SKM-1 (cell line): ENCODE measurements at regions not wholly inside any gene's neighbourhood (a gene's known extent, or its start where the extent isn't known, plus 50 kb on each side); places are given as distances from the start of the nearest gene placed in this dataset.

Experiments
- DNase-seq: peaks from one replicate; lab custom pipeline; 2025; ENCODE audit not compliant: unreplicated experiment; lab: John Stamatoyannopoulos, UW

DNA sequence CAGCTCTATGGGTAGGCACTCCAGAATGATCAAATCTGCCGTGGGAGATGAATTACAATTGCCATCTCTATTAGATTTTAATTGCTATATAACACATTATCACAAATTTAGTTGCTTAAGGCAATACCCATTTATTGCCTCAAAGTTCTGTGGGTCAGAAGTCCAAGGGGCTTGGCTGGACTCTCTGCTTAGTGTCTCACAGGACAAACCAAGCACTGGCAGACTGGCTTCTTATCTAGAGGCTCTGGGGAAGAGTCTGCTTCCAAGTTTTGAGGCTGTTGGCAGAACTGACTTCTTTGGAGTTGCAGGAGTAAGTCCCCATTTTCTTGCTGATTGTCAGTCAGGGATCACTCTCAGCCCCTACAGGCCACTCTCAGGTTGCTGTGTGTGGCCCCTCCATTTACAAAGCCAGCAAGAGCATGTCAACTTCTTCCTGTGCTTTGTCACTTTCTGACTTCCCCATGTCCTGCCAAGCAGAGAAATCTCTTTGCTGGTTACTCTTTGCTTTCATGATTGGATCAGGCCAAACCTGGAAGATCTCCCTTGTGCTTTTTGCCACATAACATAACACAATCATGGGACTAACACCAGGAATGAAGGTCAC lies 93.5 kb upstream of the PRICKLE2 start:
- no peak for DNase-seq

- no peak for DNase-seq
Measured at GRCh38 chr3:64318001-64318400, 92.7 kb upstream of the PRICKLE2 start.

DNA sequence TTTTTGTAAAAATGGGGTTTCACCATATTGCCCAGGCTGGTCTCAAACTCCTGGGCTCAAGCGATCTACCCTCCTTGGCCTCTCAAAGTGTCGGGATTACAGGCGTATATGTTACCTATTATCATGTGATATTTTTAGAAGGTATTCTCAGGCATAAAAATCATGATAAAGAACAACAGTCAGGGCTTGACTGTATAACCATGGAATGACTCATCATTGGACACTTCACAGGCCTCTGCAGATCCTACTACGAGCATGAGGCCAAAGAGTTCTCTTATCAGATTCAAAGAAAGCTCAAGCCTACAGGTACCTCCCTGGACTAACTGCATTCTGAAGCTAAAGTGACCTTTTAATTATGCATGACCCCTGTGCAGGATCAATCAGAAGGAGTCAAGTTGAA lies 91.7 kb upstream of the PRICKLE2 start:
- DNase-seq = no peak

DNA sequence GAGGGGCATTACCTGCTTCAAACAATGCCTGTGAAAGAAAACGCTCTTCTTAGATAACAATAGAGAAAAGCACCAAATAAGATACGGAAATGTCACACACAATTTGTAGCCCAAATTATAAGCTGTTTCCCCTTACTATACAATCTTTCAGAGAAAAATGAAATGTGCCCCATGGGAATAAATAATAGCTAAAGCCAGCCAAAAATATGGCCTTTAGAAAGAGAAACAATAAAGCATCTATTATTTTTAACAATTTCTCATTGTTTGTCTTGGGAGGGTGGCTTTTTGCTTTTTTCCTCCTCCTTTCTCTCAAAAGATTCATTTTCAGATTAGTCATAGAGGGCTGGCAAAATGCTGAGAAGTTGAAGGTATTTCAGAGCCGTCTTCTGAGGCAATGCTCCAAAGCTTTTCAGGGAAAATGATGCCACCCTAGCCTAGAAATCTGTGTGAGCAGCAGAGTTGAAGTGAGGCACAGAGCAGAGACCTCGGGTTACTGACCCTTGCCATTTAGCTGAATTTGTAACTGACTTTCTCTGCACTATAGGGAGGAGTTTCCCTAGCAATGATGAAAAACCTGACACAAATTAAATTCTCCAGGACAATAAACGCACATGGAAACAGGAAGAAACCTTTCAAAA lies 86.3 kb upstream of the PRICKLE2 start:
- no peak for DNase-seq

- DNase-seq = no peak
Measured at GRCh38 chr3:64308931-64309330, 83.7 kb upstream of the PRICKLE2 start.

- no peak for DNase-seq
Measured at GRCh38 chr3:64306745-64307144, 81.5 kb upstream of the PRICKLE2 start.

DNA sequence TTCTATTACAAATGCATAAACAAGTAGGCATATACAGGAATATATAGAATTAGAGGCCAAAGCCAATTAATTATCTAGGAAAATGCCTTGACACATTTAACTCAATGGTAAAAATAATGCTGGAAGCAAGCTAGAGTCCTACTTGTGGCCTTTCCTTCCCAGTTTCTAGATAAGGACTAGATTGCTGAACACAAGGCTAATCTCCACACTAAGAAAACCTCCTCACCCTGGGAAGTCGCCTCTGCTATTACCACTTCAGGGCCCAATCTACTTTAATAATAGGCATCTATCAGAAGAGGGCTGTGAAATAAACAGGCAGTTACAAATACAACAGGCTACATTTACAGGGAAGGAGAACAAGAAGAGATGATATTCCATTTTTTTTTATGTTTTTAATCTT lies 80.5 kb upstream of the PRICKLE2 start:
- no peak for DNase-seq

- no peak for DNase-seq
Measured at GRCh38 chr3:64304828-64305410, 79.7 kb upstream of the PRICKLE2 start.

GRCh38 chr3:64303881-64304280 lies 78.6 kb upstream of the PRICKLE2 start:
- DNase-seq = no peak

DNA sequence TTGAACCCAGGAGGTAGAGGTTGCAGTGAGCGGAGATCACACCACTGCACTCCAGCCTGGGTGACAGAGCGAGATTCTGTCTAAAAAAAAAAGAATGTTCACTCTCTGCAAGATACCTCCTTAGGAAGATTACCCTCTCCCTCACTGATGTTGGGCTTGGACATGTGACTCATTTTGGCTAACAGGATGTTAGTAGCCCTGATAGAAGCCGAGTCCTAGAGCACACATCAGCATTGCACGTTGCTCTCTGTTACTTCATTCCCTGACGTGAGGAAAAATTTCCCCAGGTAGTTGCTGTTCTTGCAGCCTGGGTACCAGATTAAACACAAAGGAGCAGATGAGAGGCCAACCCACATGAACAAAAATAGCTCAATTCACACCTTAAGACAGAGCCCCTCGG lies 78.1 kb upstream of the PRICKLE2 start:
- no peak for DNase-seq

GRCh38 chr3:64301476-64301875 lies 76.2 kb upstream of the PRICKLE2 start:
- DNase-seq = no peak

DNA sequence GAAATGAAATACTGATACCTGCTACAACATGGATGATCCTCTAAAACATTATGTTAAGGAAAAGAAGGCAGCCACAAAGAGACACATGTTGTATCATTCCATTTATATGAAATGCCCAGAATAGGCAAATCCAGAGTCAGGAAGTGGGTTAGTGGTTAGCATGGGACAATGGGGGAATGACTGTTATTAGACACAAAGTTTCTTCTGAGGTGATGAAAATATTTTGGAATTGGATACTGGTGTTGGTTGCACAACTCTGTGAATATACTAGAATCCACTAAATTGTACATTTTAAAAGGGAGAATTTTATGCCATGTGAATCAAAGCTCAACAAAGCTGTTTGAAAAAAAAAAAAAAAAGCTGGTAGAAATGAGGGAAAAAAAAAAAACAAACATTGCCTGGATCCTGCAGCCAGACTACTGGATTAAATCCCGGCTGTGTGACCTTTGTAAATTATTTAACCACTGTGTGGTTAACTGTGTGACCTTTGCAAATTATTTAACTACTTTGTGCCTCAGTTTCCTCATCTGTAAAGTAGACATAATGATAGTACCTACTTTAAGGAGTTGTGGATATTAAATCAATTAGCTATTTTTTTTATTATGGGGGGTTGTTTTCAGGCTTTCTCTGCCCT lies 75.6 kb upstream of the PRICKLE2 start:
- no peak for DNase-seq

DNA sequence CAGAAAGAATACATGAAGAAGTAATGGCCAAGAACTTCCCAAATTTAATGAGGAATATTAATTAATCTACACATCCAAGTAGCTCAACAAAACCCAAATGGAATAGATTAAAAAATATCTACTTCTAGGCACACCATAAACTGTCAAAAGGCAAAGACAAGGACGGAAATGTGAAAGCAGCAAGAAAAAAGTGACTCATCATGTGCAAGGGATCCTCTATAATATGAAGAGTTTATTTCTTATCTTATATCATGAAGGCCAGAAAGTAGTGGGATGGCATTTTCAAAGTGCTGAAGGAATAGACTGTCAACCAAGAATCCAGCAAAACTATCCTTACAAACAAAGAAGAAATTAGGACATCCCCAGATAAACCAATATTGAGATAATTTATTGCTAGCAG lies 73.9 kb upstream of the PRICKLE2 start:
- DNase-seq = no peak

DNA sequence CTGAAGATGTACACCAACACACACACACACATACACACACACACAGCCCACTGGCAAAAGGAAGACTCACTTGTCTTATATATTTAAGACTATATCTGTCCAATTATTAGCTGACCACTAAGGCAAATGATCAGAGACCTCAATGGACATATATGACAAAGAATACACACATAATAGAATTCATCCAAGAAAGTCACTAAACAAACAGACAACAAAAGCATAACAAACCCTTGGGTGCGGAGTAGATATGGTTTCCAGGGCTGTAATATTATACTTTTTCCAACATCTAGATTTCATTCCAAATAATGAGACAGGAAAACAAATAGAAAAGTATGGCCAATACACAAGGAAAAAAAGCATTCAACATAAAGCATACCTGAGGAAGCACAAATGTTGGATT lies 72.3 kb upstream of the PRICKLE2 start:
- DNase-seq = no peak

GRCh38 chr3:64295594-64295993 lies 70.3 kb upstream of the PRICKLE2 start:
- no peak for DNase-seq

DNA sequence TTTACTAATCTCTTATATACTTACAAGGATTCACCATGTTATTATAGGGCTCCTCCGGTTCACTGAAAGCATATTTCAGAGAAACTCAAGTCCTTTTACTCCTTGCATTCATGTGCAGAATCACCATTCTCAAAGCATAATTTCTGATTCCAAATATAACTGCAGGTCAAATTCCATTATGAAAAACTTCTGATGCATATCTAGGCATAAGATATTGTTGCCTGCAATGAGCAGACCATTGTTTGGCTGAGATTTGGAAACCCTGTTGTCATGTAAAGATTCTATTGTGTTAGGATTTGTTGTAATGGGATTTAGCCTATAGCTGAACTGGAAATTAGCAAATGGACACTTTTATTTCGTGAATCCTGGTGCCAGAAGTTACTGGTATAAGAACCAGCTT lies 69.5 kb upstream of the PRICKLE2 start:
- DNase-seq = no peak

- no peak for DNase-seq
Measured at GRCh38 chr3:64293121-64293520, 67.9 kb upstream of the PRICKLE2 start.

DNA sequence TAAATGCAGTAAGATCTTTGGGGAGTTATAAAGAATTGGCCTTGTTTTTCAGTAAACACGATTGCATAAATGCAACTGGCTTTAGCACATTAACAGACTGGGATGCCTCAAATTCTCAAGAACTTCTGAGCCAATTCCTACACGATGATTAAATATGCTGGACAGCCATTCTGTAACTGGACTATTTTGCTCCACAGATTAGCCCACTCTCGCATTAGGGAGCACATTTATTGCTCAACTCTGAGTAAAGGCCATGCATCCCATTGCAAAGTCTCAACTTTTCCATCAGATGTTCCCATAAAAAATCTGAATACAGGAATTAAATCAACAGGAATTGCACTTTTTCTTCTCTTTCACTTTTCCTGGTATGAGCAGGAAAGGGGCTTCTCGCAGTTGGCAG lies 66.7 kb upstream of the PRICKLE2 start:
- DNase-seq = no peak

DNA sequence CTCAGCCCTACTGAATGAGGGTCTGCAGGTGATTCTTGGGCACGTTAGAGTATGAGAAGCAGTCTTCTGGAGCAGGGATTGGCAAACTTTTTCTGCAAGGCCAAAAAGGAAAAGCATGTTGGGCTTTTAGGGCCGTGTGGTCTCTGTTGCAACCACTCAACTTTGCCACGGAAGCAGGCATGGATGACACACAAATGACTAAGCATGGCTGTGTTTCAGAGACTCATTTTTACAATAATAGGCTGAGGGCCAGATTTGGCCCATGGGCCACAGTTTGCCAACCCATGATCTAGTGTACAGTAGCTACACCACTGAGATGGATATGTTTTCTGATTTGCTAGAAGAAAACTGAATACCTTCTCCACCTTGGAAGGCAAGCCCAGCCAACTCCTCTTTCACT lies 66.1 kb upstream of the PRICKLE2 start:
- DNase-seq = peak; percentile 6

- no peak for DNase-seq
Measured at GRCh38 chr3:64290864-64291263, 65.6 kb upstream of the PRICKLE2 start.

- DNase-seq = no peak
Measured at GRCh38 chr3:64290161-64290560, 64.9 kb upstream of the PRICKLE2 start.

DNA sequence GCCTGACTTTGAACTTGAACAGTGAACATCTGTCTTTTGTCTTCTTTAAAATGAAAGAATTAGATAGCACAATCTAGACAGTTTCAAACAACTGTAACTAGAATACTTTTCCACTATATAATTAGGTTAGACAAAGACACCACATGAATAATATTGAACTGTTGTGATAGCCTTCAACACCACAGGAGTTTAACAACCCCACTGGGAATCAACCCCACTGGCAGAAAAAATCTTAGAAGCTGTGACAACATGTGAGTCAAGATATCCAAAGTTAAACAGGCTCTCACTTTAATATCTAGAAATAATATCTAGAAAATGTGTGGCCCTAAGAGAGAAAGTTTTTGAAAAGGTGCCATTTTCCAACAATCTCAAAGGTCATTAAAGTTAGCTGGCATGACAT lies 64.4 kb upstream of the PRICKLE2 start:
- DNase-seq = no peak
